ENCODE measurements at regions not wholly inside any gene's neighbourhood (a gene's known extent, or its start where the extent isn't known, plus 50 kb on each side); places are given as distances from the start of the nearest gene placed in this dataset.

- no peak for TF ChIP-seq CTCF (IDR thresholded peaks at IDR 0.05; ENCODE audit: insufficient read depth, low read length)
- no peak for TF ChIP-seq SPI1 (IDR thresholded peaks at IDR 0.05; ENCODE audit: borderline replicate concordance, low read depth)
- no peak for TF ChIP-seq REST (IDR thresholded peaks at IDR 0.05; ENCODE audit: insufficient replicate concordance, low read depth)
- TF ChIP-seq POLR2AphosphoS5 (IDR thresholded peaks at IDR 0.05; ENCODE audit: low read depth) = no peak
- TF ChIP-seq GABPA (IDR thresholded peaks at IDR 0.05; ENCODE audit: low read depth) = no peak
These were observed 639.6 kb downstream of the IRS1 start for GRCh38 chr2:226159875-226160479.
